Activated naive CD4-positive, alpha-beta T cell treated with anti-CD3 and anti-CD28 coated beads, Interleukin-2, amount 10 ng/mL, durations not matched to agents 7 days and 5 days (primary cell): ENCODE measurements at regions not wholly inside any gene's neighbourhood (a gene's known extent, or its start where the extent isn't known, plus 50 kb on each side); places are given as distances from the start of the nearest gene placed in this dataset.

Experiments used
- CTCF ChIA-PET: fragments of 350-600 bp; sonication (Branson Sonifier 250); formaldehyde crosslinking; loops from one replicate; lab custom pipeline; 2021; ENCODE audit warnings: antibody characterized with exemption; lab: Charles Lee
- DNase-seq: peaks from one replicate; pipeline ENCODE4 v3.0.0-alpha.2; 2020
- H3K27ac Mint-ChIP-seq: one replicate; pipeline ENCODE4 v1.8.0; 2021; ENCODE audit warnings: mild to moderate bottlenecking, moderate library complexity, mixed read lengths
- H3K27me3 Mint-ChIP-seq: one replicate; pipeline ENCODE4 v1.8.0; 2021; ENCODE audit warnings: mild to moderate bottlenecking, mixed read lengths
- H3K36me3 Mint-ChIP-seq: one replicate; pipeline ENCODE4 v1.8.0; 2021; ENCODE audit warnings: mixed read lengths
- H3K4me1 Mint-ChIP-seq: one replicate; pipeline ENCODE4 v1.8.0; 2021; ENCODE audit warnings: mixed read lengths
- H3K4me3 Mint-ChIP-seq: one replicate; pipeline ENCODE4 v1.8.0; 2021; ENCODE audit warnings: mild to moderate bottlenecking, moderate library complexity, mixed read lengths
- H3K9me3 Mint-ChIP-seq: one replicate; pipeline ENCODE4 v1.8.0; 2021; ENCODE audit warnings: mixed read lengths

- no peaks in the 10 kb centered on the region for H3K9me3 Mint-ChIP-seq
- no peak overlapping the region for H3K4me3 Mint-ChIP-seq
- no peaks in the 10 kb centered on the region for H3K4me1 Mint-ChIP-seq
- H3K27ac Mint-ChIP-seq = no peak overlapping the region
- H3K27me3 Mint-ChIP-seq = no peaks in the 10 kb centered on the region
- CTCF ChIA-PET = no interaction called here
- DNase-seq = no peak
- H3K36me3 Mint-ChIP-seq = no peaks in the 10 kb centered on the region
Measured at GRCh38 chr4:124181039-124181438, 531.5 kb downstream of the ANKRD50 start.

- Mint-ChIP-seq H3K9me3 (no peaks in the 10 kb centered on the region), H3K27me3 (no peaks in the 10 kb centered on the region), H3K36me3 (no peaks in the 10 kb centered on the region), H3K4me1 (no peaks in the 10 kb centered on the region), H3K27ac (no peak overlapping the region), H3K4me3 (no peak overlapping the region)
- DNase-seq = no peak
- CTCF ChIA-PET = no interaction called here
Measured at GRCh38 chr4:124183231-124183630, 529.3 kb downstream of the ANKRD50 start.

- H3K27me3 Mint-ChIP-seq = no peaks in the 10 kb centered on the region
- no peak for DNase-seq
- no peaks in the 10 kb centered on the region for H3K4me1 Mint-ChIP-seq
- H3K9me3 Mint-ChIP-seq = no peaks in the 10 kb centered on the region
- no peaks in the 10 kb centered on the region for H3K36me3 Mint-ChIP-seq
- H3K4me3 Mint-ChIP-seq = no peak overlapping the region
- CTCF ChIA-PET = no interaction called here
- no peak overlapping the region for H3K27ac Mint-ChIP-seq
Measured at GRCh38 chr4:124183926-124184325, 528.6 kb downstream of the ANKRD50 start.

GRCh38 chr4:124184792-124185191 lies 527.7 kb downstream of the ANKRD50 start:
- Mint-ChIP-seq H3K9me3 (no peaks in the 10 kb centered on the region), H3K4me1 (no peaks in the 10 kb centered on the region), H3K4me3 (no peak overlapping the region), H3K27me3 (no peaks in the 10 kb centered on the region), H3K36me3 (no peaks in the 10 kb centered on the region), H3K27ac (peak overlapping the region; percentile 42)
- CTCF ChIA-PET = no interaction called here
- no peak for DNase-seq

GRCh38 chr4:124188595-124188994 lies 523.9 kb downstream of the ANKRD50 start:
- Mint-ChIP-seq H3K27me3 (no peaks in the 10 kb centered on the region), H3K4me1 (no peaks in the 10 kb centered on the region), H3K27ac (no peak overlapping the region), H3K36me3 (no peaks in the 10 kb centered on the region), H3K4me3 (no peak overlapping the region), H3K9me3 (peaks cover 1% of the 10 kb centered on the region)
- DNase-seq = no peak
- CTCF ChIA-PET = no interaction called here

GRCh38 chr4:124189545-124189944 lies 523.0 kb downstream of the ANKRD50 start:
- no peak for DNase-seq
- H3K9me3 Mint-ChIP-seq = peaks cover 1% of the 10 kb centered on the region
- CTCF ChIA-PET = no interaction called here
- no peak overlapping the region for H3K4me3 Mint-ChIP-seq
- no peaks in the 10 kb centered on the region for H3K36me3 Mint-ChIP-seq
- H3K27ac Mint-ChIP-seq = no peak overlapping the region
- H3K4me1 Mint-ChIP-seq = no peaks in the 10 kb centered on the region
- no peaks in the 10 kb centered on the region for H3K27me3 Mint-ChIP-seq

GRCh38 chr4:124191329-124191728 lies 521.2 kb downstream of the ANKRD50 start:
- H3K4me3 Mint-ChIP-seq = no peak overlapping the region
- CTCF ChIA-PET = no interaction called here
- no peaks in the 10 kb centered on the region for H3K27me3 Mint-ChIP-seq
- H3K27ac Mint-ChIP-seq = no peak overlapping the region
- no peaks in the 10 kb centered on the region for H3K36me3 Mint-ChIP-seq
- no peak for DNase-seq
- H3K9me3 Mint-ChIP-seq = peaks cover 1% of the 10 kb centered on the region
- no peaks in the 10 kb centered on the region for H3K4me1 Mint-ChIP-seq

- Mint-ChIP-seq H3K9me3 (peaks cover 1% of the 10 kb centered on the region), H3K27ac (no peak overlapping the region), H3K4me1 (no peaks in the 10 kb centered on the region), H3K36me3 (no peaks in the 10 kb centered on the region), H3K27me3 (no peaks in the 10 kb centered on the region), H3K4me3 (no peak overlapping the region)
- CTCF ChIA-PET = no interaction called here
- DNase-seq = no peak
Measured at GRCh38 chr4:124192544-124192943, 520.0 kb downstream of the ANKRD50 start.

- H3K4me3 Mint-ChIP-seq = no peak overlapping the region
- CTCF ChIA-PET = no interaction called here
- no peaks in the 10 kb centered on the region for H3K4me1 Mint-ChIP-seq
- no peak overlapping the region for H3K27ac Mint-ChIP-seq
- DNase-seq = no peak
- no peaks in the 10 kb centered on the region for H3K36me3 Mint-ChIP-seq
- H3K27me3 Mint-ChIP-seq = no peaks in the 10 kb centered on the region
- no peaks in the 10 kb centered on the region for H3K9me3 Mint-ChIP-seq
Measured at GRCh38 chr4:124199185-124199584, 513.3 kb downstream of the ANKRD50 start.

GRCh38 chr4:124199755-124200154 lies 512.8 kb downstream of the ANKRD50 start:
- H3K36me3 Mint-ChIP-seq = no peaks in the 10 kb centered on the region
- CTCF ChIA-PET = no interaction called here

GRCh38 chr4:124201636-124202035 lies 510.9 kb downstream of the ANKRD50 start:
- DNase-seq = no peak
- Mint-ChIP-seq H3K27me3 (no peaks in the 10 kb centered on the region), H3K9me3 (no peaks in the 10 kb centered on the region), H3K4me1 (no peaks in the 10 kb centered on the region), H3K36me3 (no peaks in the 10 kb centered on the region), H3K4me3 (no peak overlapping the region), H3K27ac (no peak overlapping the region)
- CTCF ChIA-PET = no interaction called here

More at GRCh38 chr4:124199755-124200154, 512.8 kb downstream of the ANKRD50 start:
- no peak overlapping the region for H3K4me3 Mint-ChIP-seq
- H3K27me3 Mint-ChIP-seq = no peaks in the 10 kb centered on the region
- no peaks in the 10 kb centered on the region for H3K4me1 Mint-ChIP-seq
- H3K27ac Mint-ChIP-seq = no peak overlapping the region
- no peaks in the 10 kb centered on the region for H3K9me3 Mint-ChIP-seq
- DNase-seq = no peak

- no peaks in the 10 kb centered on the region for H3K27me3 Mint-ChIP-seq
- DNase-seq = no peak
- no peak overlapping the region for H3K4me3 Mint-ChIP-seq
- H3K9me3 Mint-ChIP-seq = no peaks in the 10 kb centered on the region
- H3K4me1 Mint-ChIP-seq = no peaks in the 10 kb centered on the region
- CTCF ChIA-PET = no interaction called here
- H3K27ac Mint-ChIP-seq = no peak overlapping the region
- H3K36me3 Mint-ChIP-seq = no peaks in the 10 kb centered on the region
Measured at GRCh38 chr4:124202099-124202498, 510.4 kb downstream of the ANKRD50 start.

GRCh38 chr4:124203613-124204238 lies 508.8 kb downstream of the ANKRD50 start:
- Mint-ChIP-seq H3K36me3 (no peaks in the 10 kb centered on the region), H3K4me3 (no peak overlapping the region), H3K27me3 (no peaks in the 10 kb centered on the region), H3K4me1 (no peaks in the 10 kb centered on the region), H3K27ac (no peak overlapping the region), H3K9me3 (no peaks in the 10 kb centered on the region)
- no peak for DNase-seq
- CTCF ChIA-PET = no interaction called here

- H3K4me1 Mint-ChIP-seq = no peaks in the 10 kb centered on the region
- no peaks in the 10 kb centered on the region for H3K9me3 Mint-ChIP-seq
- H3K27ac Mint-ChIP-seq = no peak overlapping the region
- DNase-seq = no peak
- CTCF ChIA-PET = no interaction called here
- H3K4me3 Mint-ChIP-seq = no peak overlapping the region
- no peaks in the 10 kb centered on the region for H3K27me3 Mint-ChIP-seq
- no peaks in the 10 kb centered on the region for H3K36me3 Mint-ChIP-seq
Measured at GRCh38 chr4:124206779-124207605, 505.5 kb downstream of the ANKRD50 start.

GRCh38 chr4:124209211-124209610 lies 503.3 kb downstream of the ANKRD50 start:
- no peak for DNase-seq
- no peak overlapping the region for H3K4me3 Mint-ChIP-seq
- no peaks in the 10 kb centered on the region for H3K27me3 Mint-ChIP-seq
- no peak overlapping the region for H3K27ac Mint-ChIP-seq
- H3K36me3 Mint-ChIP-seq = no peaks in the 10 kb centered on the region
- H3K4me1 Mint-ChIP-seq = no peaks in the 10 kb centered on the region
- no peaks in the 10 kb centered on the region for H3K9me3 Mint-ChIP-seq
- CTCF ChIA-PET = no interaction called here
